Activated CD8-positive, alpha-beta T cell treated with anti-CD3 and anti-CD28 coated beads, Interleukin-2, amount 10 ng/mL, durations not matched to agents 7 days and 5 days (primary cell): ENCODE measurements at regions not wholly inside any gene's neighbourhood (a gene's known extent, or its start where the extent isn't known, plus 50 kb on each side); places are given as distances from the start of the nearest gene placed in this dataset.

Experiments used
- ATAC-seq: fragments of 150-1000 bp; cut with Tn5 transposase; one replicate; pipeline ENCODE4 v1.10.0; 2021; ENCODE audit warnings: moderate library complexity
- CTCF ChIA-PET: fragments of 350-600 bp; sonication (Branson Sonifier 250); formaldehyde crosslinking; loops from one replicate; lab custom pipeline; 2021; ENCODE audit warnings: antibody characterized with exemption; lab: Charles Lee
- POLR2A ChIA-PET: fragments of 350-600 bp; sonication (Branson Sonifier 250); formaldehyde crosslinking; loops from one replicate; lab custom pipeline; 2021; ENCODE audit warnings: antibody characterized with exemption; lab: Charles Lee
- DNase-seq: peaks from one replicate; pipeline ENCODE4 v3.0.0-alpha.2; 2020
- H3K27ac Mint-ChIP-seq: one replicate; pipeline ENCODE4 v1.8.0; 2021; ENCODE audit warnings: mild to moderate bottlenecking, mixed read lengths
- H3K27me3 Mint-ChIP-seq: one replicate; pipeline ENCODE4 v1.8.0; 2021; ENCODE audit warnings: low read depth, mixed read lengths
- H3K36me3 Mint-ChIP-seq: one replicate; pipeline ENCODE4 v1.8.0; 2021; ENCODE audit warnings: low read depth, mixed read lengths
- H3K4me1 Mint-ChIP-seq: one replicate; pipeline ENCODE4 v1.8.0; 2021; ENCODE audit warnings: low read depth, mixed read lengths
- H3K4me3 Mint-ChIP-seq: one replicate; pipeline ENCODE4 v1.8.0; 2021; ENCODE audit warnings: mild to moderate bottlenecking, mixed read lengths
- H3K9me3 Mint-ChIP-seq: one replicate; pipeline ENCODE4 v1.8.0; 2022; ENCODE audit warnings: mixed read lengths; ENCODE audit not compliant: insufficient read depth

DNA sequence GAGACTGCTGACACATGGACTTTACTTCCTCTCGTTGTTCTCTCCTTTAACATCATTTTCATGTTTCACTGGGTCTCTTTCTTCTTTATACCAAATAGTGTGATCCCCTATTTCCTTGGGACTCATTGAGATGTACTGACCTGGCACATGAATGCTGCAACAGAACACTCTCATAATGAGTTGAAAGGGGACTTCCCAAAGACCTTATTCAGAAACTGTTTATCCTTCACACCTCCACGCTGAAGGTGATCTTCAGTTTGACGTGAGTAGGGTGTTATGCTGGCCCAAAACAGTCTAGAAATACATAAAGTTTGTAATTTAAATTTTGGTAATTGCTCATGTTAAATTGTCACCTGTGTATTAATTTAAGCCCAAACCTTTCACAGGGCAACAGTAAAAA is 1096.8 kb upstream of the GYPC start:
- ATAC-seq = no peak
- no peaks in the 10 kb centered on the region for H3K36me3 Mint-ChIP-seq
- DNase-seq = no peak
- CTCF ChIA-PET = no interaction called here
- H3K27ac Mint-ChIP-seq = no peak overlapping the region
- POLR2A ChIA-PET = no interaction called here
- H3K27me3 Mint-ChIP-seq = no peaks in the 10 kb centered on the region
- H3K9me3 Mint-ChIP-seq = no peaks in the 10 kb centered on the region
- no peak overlapping the region for H3K4me3 Mint-ChIP-seq
- H3K4me1 Mint-ChIP-seq = no peaks in the 10 kb centered on the region

DNA sequence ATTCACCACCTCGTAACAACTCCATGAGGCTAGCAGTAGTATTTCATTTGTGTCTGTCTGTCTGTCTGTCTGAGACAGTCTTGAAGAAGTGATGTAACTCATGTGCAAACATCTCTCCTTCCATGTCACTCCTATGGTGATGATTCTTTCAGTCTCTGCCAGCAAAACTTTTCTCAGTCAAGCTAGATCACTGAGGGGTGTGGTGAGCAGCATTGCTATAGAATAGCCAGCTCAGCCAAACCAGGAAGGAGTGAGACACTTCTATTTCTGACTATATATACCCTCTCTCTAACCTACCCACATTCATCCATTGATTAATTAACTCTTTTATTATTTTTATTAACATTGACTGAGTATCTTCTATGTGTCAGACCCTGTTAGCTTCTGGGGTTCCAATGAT is 1095.1 kb upstream of the GYPC start:
- Mint-ChIP-seq H3K9me3 (no peaks in the 10 kb centered on the region), H3K27ac (no peak overlapping the region), H3K4me1 (no peaks in the 10 kb centered on the region), H3K4me3 (no peak overlapping the region), H3K27me3 (no peaks in the 10 kb centered on the region), H3K36me3 (no peaks in the 10 kb centered on the region)
- ChIA-PET CTCF (no interaction called here), POLR2A (no interaction called here)
- no peak for ATAC-seq
- DNase-seq = no peak

DNA sequence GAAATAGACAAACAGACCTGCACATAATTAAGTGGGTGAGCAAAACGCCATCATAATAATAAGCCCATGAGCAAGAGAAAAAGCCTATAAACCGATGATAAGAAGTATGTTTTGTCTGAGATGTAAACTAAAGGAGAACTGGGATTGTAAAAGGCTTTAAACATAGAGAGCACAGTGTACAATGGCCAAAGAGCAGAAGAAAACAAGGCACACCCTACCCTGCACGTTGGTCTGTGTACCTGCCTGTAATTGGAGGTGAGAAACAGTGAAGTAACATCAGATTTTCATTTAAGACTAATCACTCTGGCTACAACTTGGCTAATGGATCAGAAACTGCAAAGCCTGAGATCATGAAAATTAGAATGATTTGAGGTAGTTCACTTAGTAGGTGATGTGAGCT is 1094.7 kb upstream of the GYPC start:
- no peak for DNase-seq
- H3K27ac Mint-ChIP-seq = no peak overlapping the region
- POLR2A ChIA-PET = no interaction called here
- H3K4me3 Mint-ChIP-seq = no peak overlapping the region
- H3K9me3 Mint-ChIP-seq = no peaks in the 10 kb centered on the region
- H3K36me3 Mint-ChIP-seq = no peaks in the 10 kb centered on the region
- CTCF ChIA-PET = no interaction called here
- no peaks in the 10 kb centered on the region for H3K4me1 Mint-ChIP-seq
- H3K27me3 Mint-ChIP-seq = no peaks in the 10 kb centered on the region
- no peak for ATAC-seq

GRCh38 chr2:125562924-125563323 is 1093.0 kb upstream of the GYPC start:
- no peaks in the 10 kb centered on the region for H3K27me3 Mint-ChIP-seq
- ChIA-PET CTCF (no interaction called here), POLR2A (no interaction called here)
- no peaks in the 10 kb centered on the region for H3K36me3 Mint-ChIP-seq
- no peaks in the 10 kb centered on the region for H3K4me1 Mint-ChIP-seq
- no peak overlapping the region for H3K27ac Mint-ChIP-seq
- H3K9me3 Mint-ChIP-seq = no peaks in the 10 kb centered on the region
- no peak overlapping the region for H3K4me3 Mint-ChIP-seq
- DNase-seq = no peak
- ATAC-seq = no peak

DNA sequence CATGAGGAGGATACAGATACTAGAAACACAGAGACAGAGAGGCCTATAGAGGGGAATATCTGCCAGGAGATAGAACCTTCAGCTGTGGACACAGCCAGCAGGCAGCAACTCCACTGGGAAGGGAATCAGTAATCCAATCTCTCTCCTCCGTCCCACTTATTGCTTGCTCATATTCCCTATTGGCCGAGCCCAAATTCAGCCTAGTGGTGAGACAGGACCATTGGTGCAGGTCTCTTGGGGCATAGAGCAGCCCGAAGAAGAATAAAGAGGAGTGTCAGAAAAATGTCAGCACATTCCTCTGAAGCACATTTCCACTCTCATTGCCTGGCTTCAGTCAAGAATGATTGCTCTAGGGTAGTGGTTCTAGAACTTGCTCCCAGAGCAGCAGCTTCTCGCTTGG is 1091.5 kb upstream of the GYPC start:
- Mint-ChIP-seq H3K4me3 (no peak overlapping the region), H3K9me3 (no peaks in the 10 kb centered on the region), H3K36me3 (no peaks in the 10 kb centered on the region), H3K27me3 (no peaks in the 10 kb centered on the region), H3K4me1 (no peaks in the 10 kb centered on the region), H3K27ac (no peak overlapping the region)
- POLR2A ChIA-PET = no interaction called here
- ATAC-seq = no peak
- no peak for DNase-seq
- CTCF ChIA-PET = no interaction called here

DNA sequence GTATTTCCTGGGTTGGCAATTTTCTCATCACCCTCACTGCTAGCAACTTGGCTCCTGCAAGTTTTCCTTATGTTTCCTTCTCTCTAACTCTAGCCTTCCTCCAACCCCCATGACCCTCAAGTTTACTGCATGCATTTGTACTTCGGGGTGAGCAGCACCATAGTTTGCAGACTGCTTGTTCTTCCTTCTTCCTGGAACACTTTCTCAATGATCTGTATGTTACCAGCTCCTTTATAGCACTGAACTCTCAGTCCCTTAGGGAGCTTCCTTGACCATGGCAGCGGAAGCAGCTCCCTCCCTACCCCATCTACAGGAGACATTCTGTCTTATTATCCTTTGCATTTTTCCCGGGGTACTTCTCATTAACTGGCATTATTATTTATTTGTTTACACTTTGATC is 1089.5 kb upstream of the GYPC start:
- H3K4me1 Mint-ChIP-seq = no peaks in the 10 kb centered on the region
- POLR2A ChIA-PET = no interaction called here
- DNase-seq = no peak
- no peak for ATAC-seq
- H3K4me3 Mint-ChIP-seq = no peak overlapping the region
- no peaks in the 10 kb centered on the region for H3K27me3 Mint-ChIP-seq
- H3K27ac Mint-ChIP-seq = no peak overlapping the region
- H3K9me3 Mint-ChIP-seq = no peaks in the 10 kb centered on the region
- CTCF ChIA-PET = no interaction called here
- H3K36me3 Mint-ChIP-seq = no peaks in the 10 kb centered on the region

DNA sequence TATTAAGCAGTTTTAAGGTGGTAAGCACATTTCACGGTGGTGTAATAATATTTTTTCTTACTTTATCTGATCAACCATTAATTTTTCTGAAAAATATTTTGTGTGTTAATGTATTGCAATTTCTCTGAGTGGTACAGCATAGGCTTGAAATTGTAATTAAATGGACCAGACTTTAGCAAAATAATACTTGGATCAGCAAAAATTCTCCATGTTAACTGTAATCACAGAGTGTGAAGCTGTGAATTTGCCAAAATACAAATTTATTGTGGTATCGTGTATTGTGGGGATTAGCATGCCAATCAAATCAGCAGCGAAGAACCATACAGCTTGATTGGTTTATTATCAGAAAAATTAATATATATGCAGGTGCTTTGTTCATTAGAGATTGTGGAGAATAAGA is 1088.9 kb upstream of the GYPC start:
- ChIA-PET CTCF (no interaction called here), POLR2A (no interaction called here)
- Mint-ChIP-seq H3K4me1 (no peaks in the 10 kb centered on the region), H3K27me3 (no peaks in the 10 kb centered on the region), H3K4me3 (no peak overlapping the region), H3K9me3 (no peaks in the 10 kb centered on the region), H3K36me3 (no peaks in the 10 kb centered on the region), H3K27ac (no peak overlapping the region)
- DNase-seq = no peak
- no peak for ATAC-seq

DNA sequence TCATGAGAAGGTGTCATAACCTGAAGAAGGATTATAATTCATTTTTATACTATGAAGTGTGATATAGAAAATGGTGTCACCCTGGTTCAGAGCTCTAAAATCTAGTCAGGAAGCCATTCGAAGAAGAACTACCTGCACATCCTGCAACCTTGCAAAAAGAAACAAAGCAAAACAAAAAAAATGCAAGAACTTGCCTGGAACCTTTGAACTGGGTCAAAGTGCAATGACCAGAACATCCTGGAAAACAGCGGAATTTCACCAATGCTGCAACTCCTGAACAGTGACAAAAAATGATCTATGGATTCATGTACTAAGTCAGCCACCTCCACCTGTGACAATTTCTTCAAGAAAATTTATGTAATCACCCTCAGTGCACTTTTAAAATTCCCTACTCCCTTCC is 1083.3 kb upstream of the GYPC start:
- Mint-ChIP-seq H3K36me3 (no peaks in the 10 kb centered on the region), H3K27ac (no peak overlapping the region), H3K4me1 (no peaks in the 10 kb centered on the region), H3K27me3 (no peaks in the 10 kb centered on the region), H3K9me3 (no peaks in the 10 kb centered on the region), H3K4me3 (no peak overlapping the region)
- ATAC-seq = no peak
- DNase-seq = no peak
- ChIA-PET POLR2A (no interaction called here), CTCF (no interaction called here)

GRCh38 chr2:125573432-125573831 is 1082.5 kb upstream of the GYPC start:
- ChIA-PET CTCF (no interaction called here), POLR2A (no interaction called here)
- H3K4me3 Mint-ChIP-seq = no peak overlapping the region
- no peaks in the 10 kb centered on the region for H3K27me3 Mint-ChIP-seq
- H3K9me3 Mint-ChIP-seq = no peaks in the 10 kb centered on the region
- H3K36me3 Mint-ChIP-seq = no peaks in the 10 kb centered on the region
- H3K4me1 Mint-ChIP-seq = no peaks in the 10 kb centered on the region
- no peak overlapping the region for H3K27ac Mint-ChIP-seq
- DNase-seq = no peak
- no peak for ATAC-seq

DNA sequence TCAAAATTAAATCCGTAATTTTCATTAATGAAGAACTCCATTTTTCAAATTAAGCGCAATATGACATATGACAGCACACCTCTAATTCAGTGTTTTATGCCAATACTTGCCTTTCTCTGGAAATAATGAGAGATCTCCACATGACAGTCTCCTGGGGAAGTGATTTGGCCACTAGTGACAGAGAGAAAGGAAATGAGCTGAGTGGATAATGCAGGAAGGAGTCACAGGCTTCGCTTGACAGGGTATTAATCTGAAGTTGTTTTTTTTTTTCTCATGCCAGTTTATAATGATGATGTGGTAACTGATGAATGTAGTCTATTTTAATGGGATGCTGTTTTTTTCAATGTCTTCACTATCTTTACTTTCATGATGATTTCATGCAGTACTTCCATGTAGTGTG is 1079.4 kb upstream of the GYPC start:
- no peak for ATAC-seq
- H3K27me3 Mint-ChIP-seq = no peaks in the 10 kb centered on the region
- ChIA-PET POLR2A (no interaction called here), CTCF (no interaction called here)
- H3K4me1 Mint-ChIP-seq = no peaks in the 10 kb centered on the region
- no peak for DNase-seq
- no peaks in the 10 kb centered on the region for H3K36me3 Mint-ChIP-seq
- H3K9me3 Mint-ChIP-seq = no peaks in the 10 kb centered on the region
- H3K27ac Mint-ChIP-seq = no peak overlapping the region
- H3K4me3 Mint-ChIP-seq = no peak overlapping the region

DNA sequence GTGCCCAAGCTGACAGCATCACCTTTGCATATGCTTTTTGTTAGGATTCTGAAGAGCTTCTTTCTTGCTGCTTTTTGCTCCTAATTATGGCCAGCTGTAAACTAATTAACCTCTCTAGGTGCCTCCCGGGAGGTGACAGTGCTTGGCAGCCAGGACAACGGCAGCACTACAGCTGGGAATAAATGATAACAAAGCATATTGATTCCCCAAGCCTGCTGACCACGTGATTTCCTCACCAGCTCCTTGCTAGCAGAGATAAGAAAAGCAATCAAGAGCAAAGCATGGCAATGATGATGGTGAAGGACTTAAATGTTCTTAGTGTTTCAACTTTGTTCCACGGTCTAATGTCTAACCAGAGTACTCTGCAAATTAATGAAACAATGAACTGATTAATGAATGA is 1074.4 kb upstream of the GYPC start:
- Mint-ChIP-seq H3K27me3 (no peaks in the 10 kb centered on the region), H3K36me3 (no peaks in the 10 kb centered on the region), H3K9me3 (no peaks in the 10 kb centered on the region), H3K4me3 (no peak overlapping the region), H3K27ac (no peak overlapping the region), H3K4me1 (no peaks in the 10 kb centered on the region)
- ChIA-PET POLR2A (no interaction called here), CTCF (no interaction called here)
- ATAC-seq (no peak), DNase-seq (no peak)

- Mint-ChIP-seq H3K27ac (no peak overlapping the region), H3K4me3 (no peak overlapping the region), H3K9me3 (no peaks in the 10 kb centered on the region), H3K27me3 (no peaks in the 10 kb centered on the region), H3K4me1 (no peaks in the 10 kb centered on the region), H3K36me3 (no peaks in the 10 kb centered on the region)
- ChIA-PET POLR2A (no interaction called here), CTCF (no interaction called here)
- ATAC-seq (no peak), DNase-seq (no peak)
Measured at GRCh38 chr2:125582516-125582915, 1073.4 kb upstream of the GYPC start.

- Mint-ChIP-seq H3K27me3 (no peaks in the 10 kb centered on the region), H3K4me1 (no peaks in the 10 kb centered on the region), H3K4me3 (no peak overlapping the region), H3K36me3 (no peaks in the 10 kb centered on the region), H3K27ac (no peak overlapping the region), H3K9me3 (no peaks in the 10 kb centered on the region)
- ATAC-seq (no peak), DNase-seq (no peak)
- ChIA-PET CTCF (no interaction called here), POLR2A (no interaction called here)
Measured at GRCh38 chr2:125584732-125585131, 1071.2 kb upstream of the GYPC start.
